GM12878 (cell line): ENCODE measurements at regions not wholly inside any gene's neighbourhood (a gene's known extent, or its start where the extent isn't known, plus 50 kb on each side); places are given as distances from the start of the nearest gene placed in this dataset.

ENCODE experiments used
- CBFB ChIP-seq: IDR thresholded peaks from 2 replicates; pipeline ENCODE4 v1.6.1; 2016; ENCODE audit warnings: antibody characterized with exemption, low read depth
- JUND ChIP-seq: IDR thresholded peaks from 2 replicates; pipeline ENCODE4 v1.6.1; 2012; ENCODE audit warnings: low read depth, mild to moderate bottlenecking, low read length, improper control_type of control experiment, moderate library complexity
- KAT2A ChIP-seq: conservative IDR thresholded peaks from 2 replicates; pipeline ENCODE4 v1.6.1; 2011; ENCODE audit warnings: low read depth, low read length; ENCODE audit not compliant: control insufficient read depth
- POLR2A ChIP-seq: IDR thresholded peaks from 2 replicates; pipeline ENCODE4 v1.6.1; 2011; ENCODE audit warnings: low read depth, mild to moderate bottlenecking, low read length
- YY1 ChIP-seq: IDR thresholded peaks from 2 replicates; pipeline ENCODE4 v1.6.1; 2011; ENCODE audit warnings: low read depth, mild to moderate bottlenecking, low read length
- TF ChIP-seq, protein P1 (sequence below): IDR thresholded peaks from 2 replicates; pipeline ENCODE4 v1.6.1; 2011; ENCODE audit warnings: low read depth, low read length, improper control_type of control experiment, borderline replicate concordance
- TF ChIP-seq, protein P2 (sequence below), 3 experiments: IDR thresholded peaks in 2 of 3; conservative IDR thresholded peaks in 1 of 3; 2 replicates each; pipeline ENCODE4 v1.5.1; 2011; ENCODE audit warnings: low read depth in 3 of 3, low read length in 3 of 3, mild to moderate bottlenecking in 3 of 3, control low read depth in 2 of 3, moderate library complexity in 2 of 3, inconsistent platforms in 1 of 3, mixed read lengths in 1 of 3; ENCODE audit not compliant: control insufficient read depth in 2 of 3, insufficient read depth in 1 of 3; ENCODE audit errors: extremely low read depth in 1 of 3

DNA sequence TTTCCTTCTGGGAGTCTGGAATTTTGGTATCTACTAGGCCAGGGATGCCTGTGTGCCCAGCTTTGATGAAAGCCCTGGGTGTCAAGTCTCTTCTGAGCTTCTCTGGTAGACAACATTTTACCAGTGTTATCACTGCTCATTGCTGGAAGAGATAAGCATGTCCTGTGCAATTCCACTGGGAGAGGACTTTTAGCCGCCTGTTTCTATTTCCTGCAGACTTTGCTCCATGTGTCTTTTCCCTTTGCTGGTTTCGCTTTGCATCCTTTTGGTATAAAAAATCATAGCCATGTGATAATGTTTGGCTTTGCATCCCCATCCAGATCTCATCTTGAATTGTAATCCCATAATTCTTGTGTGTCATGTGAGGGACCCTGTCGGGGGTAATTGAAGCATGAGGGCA lies 163.2 kb downstream of the SLC28A3 start:
- TF ChIP-seq KAT2A (no peak), YY1 (no peak), JUND (no peak), CBFB (no peak), POLR2A (no peak)
- TF ChIP-seq, protein P1, sequence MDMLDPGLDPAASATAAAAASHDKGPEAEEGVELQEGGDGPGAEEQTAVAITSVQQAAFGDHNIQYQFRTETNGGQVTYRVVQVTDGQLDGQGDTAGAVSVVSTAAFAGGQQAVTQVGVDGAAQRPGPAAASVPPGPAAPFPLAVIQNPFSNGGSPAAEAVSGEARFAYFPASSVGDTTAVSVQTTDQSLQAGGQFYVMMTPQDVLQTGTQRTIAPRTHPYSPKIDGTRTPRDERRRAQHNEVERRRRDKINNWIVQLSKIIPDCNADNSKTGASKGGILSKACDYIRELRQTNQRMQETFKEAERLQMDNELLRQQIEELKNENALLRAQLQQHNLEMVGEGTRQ = no peak
- TF ChIP-seq, protein P2, sequence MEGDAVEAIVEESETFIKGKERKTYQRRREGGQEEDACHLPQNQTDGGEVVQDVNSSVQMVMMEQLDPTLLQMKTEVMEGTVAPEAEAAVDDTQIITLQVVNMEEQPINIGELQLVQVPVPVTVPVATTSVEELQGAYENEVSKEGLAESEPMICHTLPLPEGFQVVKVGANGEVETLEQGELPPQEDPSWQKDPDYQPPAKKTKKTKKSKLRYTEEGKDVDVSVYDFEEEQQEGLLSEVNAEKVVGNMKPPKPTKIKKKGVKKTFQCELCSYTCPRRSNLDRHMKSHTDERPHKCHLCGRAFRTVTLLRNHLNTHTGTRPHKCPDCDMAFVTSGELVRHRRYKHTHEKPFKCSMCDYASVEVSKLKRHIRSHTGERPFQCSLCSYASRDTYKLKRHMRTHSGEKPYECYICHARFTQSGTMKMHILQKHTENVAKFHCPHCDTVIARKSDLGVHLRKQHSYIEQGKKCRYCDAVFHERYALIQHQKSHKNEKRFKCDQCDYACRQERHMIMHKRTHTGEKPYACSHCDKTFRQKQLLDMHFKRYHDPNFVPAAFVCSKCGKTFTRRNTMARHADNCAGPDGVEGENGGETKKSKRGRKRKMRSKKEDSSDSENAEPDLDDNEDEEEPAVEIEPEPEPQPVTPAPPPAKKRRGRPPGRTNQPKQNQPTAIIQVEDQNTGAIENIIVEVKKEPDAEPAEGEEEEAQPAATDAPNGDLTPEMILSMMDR (IDR thresholded peaks at IDR 0.05 in 2 of 3, conservative IDR thresholded peaks at IDR 0.05 in 1 of 3; ENCODE audit: control insufficient read depth in 2 of 3, extremely low read depth in 1 of 3, insufficient read depth in 1 of 3, low read depth in 3 of 3, low read length in 3 of 3) = no peak
